ENCODE measurements at regions not wholly inside any gene's neighbourhood (a gene's known extent, or its start where the extent isn't known, plus 50 kb on each side); places are given as distances from the start of the nearest gene placed in this dataset.
"Not testable (repeated sequence)": the region's sequence is repeated elsewhere in the genome, so short reads cannot be mapped to it uniquely, and the experiment has no call there.

GRCh38 chr18:29378651-29379136 lies 1201.8 kb upstream of the CDH2 start:
- TF ChIP-seq CTCF (IDR thresholded peaks at IDR 0.05), result no peak
- TF ChIP-seq ZFX (IDR thresholded peaks at IDR 0.05; ENCODE audit: borderline replicate concordance), result no peak
- H3K27ac ChIP-seq, result peak overlapping the region; percentile 67; the same call in 1 of the 2 replicates

GRCh38 chr18:29377346-29377745 lies 1200.4 kb upstream of the CDH2 start:
- no peak overlapping the region for H3K27ac ChIP-seq
- TF ChIP-seq ZFX (IDR thresholded peaks at IDR 0.05; ENCODE audit: borderline replicate concordance) (no peak), CTCF (IDR thresholded peaks at IDR 0.05) (no peak)

- H3K27ac ChIP-seq, result no peak overlapping the region
- TF ChIP-seq CTCF (IDR thresholded peaks at IDR 0.05) (no peak), ZFX (IDR thresholded peaks at IDR 0.05; ENCODE audit: borderline replicate concordance) (no peak)
Observed at GRCh38 chr18:29373000-29373399, 1196.1 kb upstream of the CDH2 start.

GRCh38 chr18:29361843-29362242 lies 1184.9 kb upstream of the CDH2 start:
- TF ChIP-seq ZFX (IDR thresholded peaks at IDR 0.05; ENCODE audit: borderline replicate concordance), result no peak
- no peak for TF ChIP-seq CTCF (IDR thresholded peaks at IDR 0.05)
- H3K27ac ChIP-seq, result no peak overlapping the region

GRCh38 chr18:29360659-29361058 lies 1183.7 kb upstream of the CDH2 start:
- H3K27ac ChIP-seq, result not testable (repeated sequence)

GRCh38 chr18:29359222-29359621 lies 1182.3 kb upstream of the CDH2 start:
- not testable (repeated sequence) for H3K27ac ChIP-seq

- TF ChIP-seq CTCF (IDR thresholded peaks at IDR 0.05) (no peak), ZFX (IDR thresholded peaks at IDR 0.05; ENCODE audit: borderline replicate concordance) (no peak)
- H3K27ac ChIP-seq, result no peak overlapping the region
Observed at GRCh38 chr18:29351171-29351570, 1174.2 kb upstream of the CDH2 start.

- no peak for TF ChIP-seq CTCF (IDR thresholded peaks at IDR 0.05)
- no peak for TF ChIP-seq ZFX (IDR thresholded peaks at IDR 0.05; ENCODE audit: borderline replicate concordance)
- no peak overlapping the region for H3K27ac ChIP-seq
Observed at GRCh38 chr18:29328932-29329331, 1152.0 kb upstream of the CDH2 start.
